ENCODE measurements at regions not wholly inside any gene's neighbourhood (a gene's known extent, or its start where the extent isn't known, plus 50 kb on each side); places are given as distances from the start of the nearest gene placed in this dataset.

GRCh38 chr20:19003366-19004336 lies 190.1 kb downstream of the SCP2D1 start:
- no peak for DNase-seq

GRCh38 chr20:19004975-19005374 lies 191.4 kb downstream of the SCP2D1 start:
- no peak for DNase-seq

- DNase-seq = no peak
Measured at GRCh38 chr20:19008497-19008896, 194.9 kb downstream of the SCP2D1 start.

- no peak for DNase-seq
Measured at GRCh38 chr20:19009081-19009688, 195.6 kb downstream of the SCP2D1 start.

GRCh38 chr20:19012676-19013075 lies 199.1 kb downstream of the SCP2D1 start:
- no peak for DNase-seq

- no peak for DNase-seq
Measured at GRCh38 chr20:19013907-19014306, 198.5 kb upstream of the SLC24A3 start.

- no peak for DNase-seq
Measured at GRCh38 chr20:19015351-19016139, 196.9 kb upstream of the SLC24A3 start.

GRCh38 chr20:19016140-19016497 lies 196.3 kb upstream of the SLC24A3 start:
- no peak for DNase-seq

GRCh38 chr20:19017104-19017690 lies 195.2 kb upstream of the SLC24A3 start:
- DNase-seq = no peak

GRCh38 chr20:19018881-19019280 lies 193.6 kb upstream of the SLC24A3 start:
- no peak for DNase-seq

GRCh38 chr20:19019734-19020364 lies 192.6 kb upstream of the SLC24A3 start:
- no peak for DNase-seq

- no peak for DNase-seq
Measured at GRCh38 chr20:19021406-19022117, 190.9 kb upstream of the SLC24A3 start.

GRCh38 chr20:19022118-19022575 lies 190.3 kb upstream of the SLC24A3 start:
- no peak for DNase-seq

- DNase-seq = no peak
Measured at GRCh38 chr20:19022791-19023448, 189.5 kb upstream of the SLC24A3 start.

- DNase-seq = no peak
Measured at GRCh38 chr20:19024296-19025035, 188.0 kb upstream of the SLC24A3 start.

- DNase-seq = no peak
Measured at GRCh38 chr20:19025430-19026120, 186.9 kb upstream of the SLC24A3 start.

GRCh38 chr20:19026121-19026878 lies 186.1 kb upstream of the SLC24A3 start:
- no peak for DNase-seq

GRCh38 chr20:19026901-19027644 lies 185.4 kb upstream of the SLC24A3 start:
- no peak for DNase-seq
